Transverse colon (tissue), 4 donors: ENCODE measurements at regions not wholly inside any gene's neighbourhood (a gene's known extent, or its start where the extent isn't known, plus 50 kb on each side); places are given as distances from the start of the nearest gene placed in this dataset.

ENCODE experiments used
- EP300 ChIP-seq: sonication (generic); formaldehyde crosslinking; IDR thresholded peaks from one replicate; pipeline ENCODE4 v1.6.1; 2017; ENCODE audit warnings: antibody characterized with exemption, low read depth
- POLR2A ChIP-seq: fragments of 450-650 bp; IDR thresholded peaks from one replicate; pipeline ENCODE4 v1.6.1; 2016; ENCODE audit warnings: antibody characterized with exemption, mild to moderate bottlenecking, moderate library complexity
- POLR2AphosphoS5 ChIP-seq, 3 donors: sonication (generic); formaldehyde crosslinking; IDR thresholded peaks; one replicate each; pipeline ENCODE4 v1.6.1; 2016; ENCODE audit warnings: antibody characterized with exemption in 3 of 3
- TF ChIP-seq, protein P1 (sequence below), 5 experiments: fragments of 200-600 bp in 3 of 5; fragments of 450-650 bp in 2 of 5; sonication (generic) in 3 of 5; IDR thresholded peaks; 1 replicate in 2 of 5; 2 replicates in 3 of 5; pipeline ENCODE4 v1.5.1; 2016 to 2017; ENCODE audit warnings: antibody characterized with exemption in 5 of 5, inconsistent platforms in 3 of 5, mild to moderate bottlenecking in 2 of 5, moderate library complexity in 1 of 5

DNA sequence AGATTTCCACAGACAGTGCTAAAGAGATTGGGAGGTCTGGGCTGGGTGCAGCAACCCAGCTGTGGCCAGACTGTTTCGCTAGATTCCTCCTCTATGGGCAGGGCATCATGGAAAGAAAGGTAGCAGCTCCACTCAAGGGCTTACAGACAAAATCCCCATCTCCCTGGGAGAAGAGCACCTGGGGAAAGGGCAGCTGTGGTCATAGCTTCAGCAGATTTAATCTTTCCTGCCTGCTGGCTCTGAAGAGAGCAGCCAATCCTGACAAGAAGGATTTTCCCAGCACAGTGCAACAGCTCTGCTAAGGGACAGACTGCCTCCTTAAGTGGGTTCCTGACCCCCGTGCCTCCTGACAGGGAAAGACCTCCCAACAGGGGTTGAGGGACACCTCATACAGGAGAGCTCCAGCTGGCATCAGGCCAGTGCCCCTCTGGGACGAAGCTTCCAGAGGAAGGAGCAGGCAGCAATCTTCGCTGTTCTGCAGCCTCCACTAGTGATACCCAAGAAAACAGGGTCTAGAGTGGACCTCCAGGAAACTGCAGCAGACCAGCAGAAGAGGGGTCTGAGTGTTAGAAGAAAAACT lies 1379.3 kb upstream of the ACO1 start:
- no peak for TF ChIP-seq POLR2A
- TF ChIP-seq, protein P1, sequence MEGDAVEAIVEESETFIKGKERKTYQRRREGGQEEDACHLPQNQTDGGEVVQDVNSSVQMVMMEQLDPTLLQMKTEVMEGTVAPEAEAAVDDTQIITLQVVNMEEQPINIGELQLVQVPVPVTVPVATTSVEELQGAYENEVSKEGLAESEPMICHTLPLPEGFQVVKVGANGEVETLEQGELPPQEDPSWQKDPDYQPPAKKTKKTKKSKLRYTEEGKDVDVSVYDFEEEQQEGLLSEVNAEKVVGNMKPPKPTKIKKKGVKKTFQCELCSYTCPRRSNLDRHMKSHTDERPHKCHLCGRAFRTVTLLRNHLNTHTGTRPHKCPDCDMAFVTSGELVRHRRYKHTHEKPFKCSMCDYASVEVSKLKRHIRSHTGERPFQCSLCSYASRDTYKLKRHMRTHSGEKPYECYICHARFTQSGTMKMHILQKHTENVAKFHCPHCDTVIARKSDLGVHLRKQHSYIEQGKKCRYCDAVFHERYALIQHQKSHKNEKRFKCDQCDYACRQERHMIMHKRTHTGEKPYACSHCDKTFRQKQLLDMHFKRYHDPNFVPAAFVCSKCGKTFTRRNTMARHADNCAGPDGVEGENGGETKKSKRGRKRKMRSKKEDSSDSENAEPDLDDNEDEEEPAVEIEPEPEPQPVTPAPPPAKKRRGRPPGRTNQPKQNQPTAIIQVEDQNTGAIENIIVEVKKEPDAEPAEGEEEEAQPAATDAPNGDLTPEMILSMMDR (IDR thresholded peaks at IDR 0.05), result no peak
- no peak for TF ChIP-seq POLR2AphosphoS5 (IDR thresholded peaks at IDR 0.05)
- no peak for TF ChIP-seq EP300
